ENCODE measurements at regions not wholly inside any gene's neighbourhood (a gene's known extent, or its start where the extent isn't known, plus 50 kb on each side); places are given as distances from the start of the nearest gene placed in this dataset.

GRCh38 chr6:45727228-45727627 lies 288.4 kb downstream of the CLIC5 start:
- Histone ChIP-seq H3K27ac (ENCODE audit: insufficient read depth, low read length, poor library complexity, severe bottlenecking) (no peak overlapping the region), H3K4me1 (ENCODE audit: control insufficient read depth, insufficient read depth, low read length, poor library complexity, severe bottlenecking) (no peaks in the 10 kb centered on the region), H3K9me3 (ENCODE audit: control insufficient read depth, low read length) (no peaks in the 10 kb centered on the region), H3K4me3 (ENCODE audit: insufficient read depth, low read depth, low read length, poor library complexity, severe bottlenecking) (no peak overlapping the region), H3K36me3 (ENCODE audit: control insufficient read depth, insufficient read depth, low read length) (no peaks in the 10 kb centered on the region), H3K27me3 (replicated peaks; ENCODE audit: control insufficient read depth, insufficient read depth, low read length, poor library complexity, severe bottlenecking) (no peaks in the 10 kb centered on the region)
- no peak for DNase-seq

- Histone ChIP-seq H3K27me3 (replicated peaks; ENCODE audit: control insufficient read depth, insufficient read depth, low read length, poor library complexity, severe bottlenecking) (no peaks in the 10 kb centered on the region), H3K4me1 (ENCODE audit: control insufficient read depth, insufficient read depth, low read length, poor library complexity, severe bottlenecking) (no peaks in the 10 kb centered on the region), H3K4me3 (ENCODE audit: insufficient read depth, low read depth, low read length, poor library complexity, severe bottlenecking) (no peak overlapping the region), H3K27ac (ENCODE audit: insufficient read depth, low read length, poor library complexity, severe bottlenecking) (no peak overlapping the region), H3K9me3 (ENCODE audit: control insufficient read depth, low read length) (no peaks in the 10 kb centered on the region), H3K36me3 (ENCODE audit: control insufficient read depth, insufficient read depth, low read length) (no peaks in the 10 kb centered on the region)
- no peak for DNase-seq
These were observed 289.2 kb downstream of the CLIC5 start for GRCh38 chr6:45726444-45726843.

GRCh38 chr6:45724511-45724910 lies 291.1 kb downstream of the CLIC5 start:
- Histone ChIP-seq H3K27ac (ENCODE audit: insufficient read depth, low read length, poor library complexity, severe bottlenecking) (no peak overlapping the region), H3K9me3 (ENCODE audit: control insufficient read depth, low read length) (no peaks in the 10 kb centered on the region), H3K36me3 (ENCODE audit: control insufficient read depth, insufficient read depth, low read length) (no peaks in the 10 kb centered on the region), H3K27me3 (replicated peaks; ENCODE audit: control insufficient read depth, insufficient read depth, low read length, poor library complexity, severe bottlenecking) (no peaks in the 10 kb centered on the region), H3K4me3 (ENCODE audit: insufficient read depth, low read depth, low read length, poor library complexity, severe bottlenecking) (no peak overlapping the region), H3K4me1 (ENCODE audit: control insufficient read depth, insufficient read depth, low read length, poor library complexity, severe bottlenecking) (no peaks in the 10 kb centered on the region)
- no peak for DNase-seq

GRCh38 chr6:45724027-45724426 lies 291.6 kb downstream of the CLIC5 start:
- Histone ChIP-seq H3K4me1 (ENCODE audit: control insufficient read depth, insufficient read depth, low read length, poor library complexity, severe bottlenecking) (no peaks in the 10 kb centered on the region), H3K36me3 (ENCODE audit: control insufficient read depth, insufficient read depth, low read length) (no peaks in the 10 kb centered on the region), H3K27ac (ENCODE audit: insufficient read depth, low read length, poor library complexity, severe bottlenecking) (no peak overlapping the region), H3K9me3 (ENCODE audit: control insufficient read depth, low read length) (no peaks in the 10 kb centered on the region), H3K4me3 (ENCODE audit: insufficient read depth, low read depth, low read length, poor library complexity, severe bottlenecking) (no peak overlapping the region), H3K27me3 (replicated peaks; ENCODE audit: control insufficient read depth, insufficient read depth, low read length, poor library complexity, severe bottlenecking) (no peaks in the 10 kb centered on the region)
- no peak for DNase-seq

GRCh38 chr6:45722876-45723275 lies 292.8 kb downstream of the CLIC5 start:
- H3K4me1 ChIP-seq (ENCODE audit: control insufficient read depth, insufficient read depth, low read length, poor library complexity, severe bottlenecking) = no peaks in the 10 kb centered on the region
- no peaks in the 10 kb centered on the region for H3K36me3 ChIP-seq (ENCODE audit: control insufficient read depth, insufficient read depth, low read length)
- no peaks in the 10 kb centered on the region for H3K27me3 ChIP-seq (replicated peaks; ENCODE audit: control insufficient read depth, insufficient read depth, low read length, poor library complexity, severe bottlenecking)
- no peak for DNase-seq
- no peaks in the 10 kb centered on the region for H3K9me3 ChIP-seq (ENCODE audit: control insufficient read depth, low read length)
- H3K27ac ChIP-seq (ENCODE audit: insufficient read depth, low read length, poor library complexity, severe bottlenecking) = no peak overlapping the region
- no peak overlapping the region for H3K4me3 ChIP-seq (ENCODE audit: insufficient read depth, low read depth, low read length, poor library complexity, severe bottlenecking)

GRCh38 chr6:45721665-45722064 lies 294.0 kb downstream of the CLIC5 start:
- no peaks in the 10 kb centered on the region for H3K36me3 ChIP-seq (ENCODE audit: control insufficient read depth, insufficient read depth, low read length)
- H3K4me3 ChIP-seq (ENCODE audit: insufficient read depth, low read depth, low read length, poor library complexity, severe bottlenecking) = no peak overlapping the region
- H3K27ac ChIP-seq (ENCODE audit: insufficient read depth, low read length, poor library complexity, severe bottlenecking) = no peak overlapping the region
- H3K9me3 ChIP-seq (ENCODE audit: control insufficient read depth, low read length) = no peaks in the 10 kb centered on the region
- H3K4me1 ChIP-seq (ENCODE audit: control insufficient read depth, insufficient read depth, low read length, poor library complexity, severe bottlenecking) = no peaks in the 10 kb centered on the region
- no peaks in the 10 kb centered on the region for H3K27me3 ChIP-seq (replicated peaks; ENCODE audit: control insufficient read depth, insufficient read depth, low read length, poor library complexity, severe bottlenecking)
- no peak for DNase-seq

- no peak for DNase-seq
- H3K27me3 ChIP-seq (replicated peaks; ENCODE audit: control insufficient read depth, insufficient read depth, low read length, poor library complexity, severe bottlenecking) = no peaks in the 10 kb centered on the region
- no peaks in the 10 kb centered on the region for H3K9me3 ChIP-seq (ENCODE audit: control insufficient read depth, low read length)
- no peak overlapping the region for H3K4me3 ChIP-seq (ENCODE audit: insufficient read depth, low read depth, low read length, poor library complexity, severe bottlenecking)
- H3K4me1 ChIP-seq (ENCODE audit: control insufficient read depth, insufficient read depth, low read length, poor library complexity, severe bottlenecking) = no peaks in the 10 kb centered on the region
- H3K27ac ChIP-seq (ENCODE audit: insufficient read depth, low read length, poor library complexity, severe bottlenecking) = no peak overlapping the region
- no peaks in the 10 kb centered on the region for H3K36me3 ChIP-seq (ENCODE audit: control insufficient read depth, insufficient read depth, low read length)
These were observed 296.8 kb downstream of the CLIC5 start for GRCh38 chr6:45718871-45719270.

- Histone ChIP-seq H3K36me3 (ENCODE audit: control insufficient read depth, insufficient read depth, low read length) (no peaks in the 10 kb centered on the region), H3K27me3 (replicated peaks; ENCODE audit: control insufficient read depth, insufficient read depth, low read length, poor library complexity, severe bottlenecking) (no peaks in the 10 kb centered on the region), H3K27ac (ENCODE audit: insufficient read depth, low read length, poor library complexity, severe bottlenecking) (no peak overlapping the region), H3K4me3 (ENCODE audit: insufficient read depth, low read depth, low read length, poor library complexity, severe bottlenecking) (no peak overlapping the region), H3K4me1 (ENCODE audit: control insufficient read depth, insufficient read depth, low read length, poor library complexity, severe bottlenecking) (no peaks in the 10 kb centered on the region), H3K9me3 (ENCODE audit: control insufficient read depth, low read length) (no peaks in the 10 kb centered on the region)
- DNase-seq = no peak
These were observed 297.5 kb downstream of the CLIC5 start for GRCh38 chr6:45718131-45718530.

- H3K4me3 ChIP-seq (ENCODE audit: insufficient read depth, low read depth, low read length, poor library complexity, severe bottlenecking) = no peak overlapping the region
- no peaks in the 10 kb centered on the region for H3K27me3 ChIP-seq (replicated peaks; ENCODE audit: control insufficient read depth, insufficient read depth, low read length, poor library complexity, severe bottlenecking)
These were observed 297.9 kb downstream of the CLIC5 start for GRCh38 chr6:45717715-45718114.

GRCh38 chr6:45717027-45717426 lies 298.6 kb downstream of the CLIC5 start:
- Histone ChIP-seq H3K36me3 (ENCODE audit: control insufficient read depth, insufficient read depth, low read length) (no peaks in the 10 kb centered on the region), H3K4me3 (ENCODE audit: insufficient read depth, low read depth, low read length, poor library complexity, severe bottlenecking) (no peak overlapping the region), H3K9me3 (ENCODE audit: control insufficient read depth, low read length) (no peaks in the 10 kb centered on the region), H3K27me3 (replicated peaks; ENCODE audit: control insufficient read depth, insufficient read depth, low read length, poor library complexity, severe bottlenecking) (no peaks in the 10 kb centered on the region), H3K27ac (ENCODE audit: insufficient read depth, low read length, poor library complexity, severe bottlenecking) (no peak overlapping the region), H3K4me1 (ENCODE audit: control insufficient read depth, insufficient read depth, low read length, poor library complexity, severe bottlenecking) (no peaks in the 10 kb centered on the region)
- DNase-seq = no peak

More at GRCh38 chr6:45717715-45718114, 297.9 kb downstream of the CLIC5 start:
- DNase-seq = no peak
- Histone ChIP-seq H3K36me3 (ENCODE audit: control insufficient read depth, insufficient read depth, low read length) (no peaks in the 10 kb centered on the region), H3K4me1 (ENCODE audit: control insufficient read depth, insufficient read depth, low read length, poor library complexity, severe bottlenecking) (no peaks in the 10 kb centered on the region), H3K9me3 (ENCODE audit: control insufficient read depth, low read length) (no peaks in the 10 kb centered on the region), H3K27ac (ENCODE audit: insufficient read depth, low read length, poor library complexity, severe bottlenecking) (no peak overlapping the region)

- Histone ChIP-seq H3K9me3 (ENCODE audit: control insufficient read depth, low read length) (no peaks in the 10 kb centered on the region), H3K4me3 (ENCODE audit: insufficient read depth, low read depth, low read length, poor library complexity, severe bottlenecking) (no peak overlapping the region), H3K27me3 (replicated peaks; ENCODE audit: control insufficient read depth, insufficient read depth, low read length, poor library complexity, severe bottlenecking) (no peaks in the 10 kb centered on the region), H3K27ac (ENCODE audit: insufficient read depth, low read length, poor library complexity, severe bottlenecking) (no peak overlapping the region), H3K4me1 (ENCODE audit: control insufficient read depth, insufficient read depth, low read length, poor library complexity, severe bottlenecking) (no peaks in the 10 kb centered on the region), H3K36me3 (ENCODE audit: control insufficient read depth, insufficient read depth, low read length) (no peaks in the 10 kb centered on the region)
- DNase-seq = no peak
These were observed 300.2 kb downstream of the CLIC5 start for GRCh38 chr6:45715508-45715803.
